ENCODE measurements at regions not wholly inside any gene's neighbourhood (a gene's known extent, or its start where the extent isn't known, plus 50 kb on each side); places are given as distances from the start of the nearest gene placed in this dataset.

- H3K36me3 Mint-ChIP-seq (ENCODE audit: low read depth) = no peaks in the 10 kb centered on the region
- TF ChIP-seq ETS1 (IDR thresholded peaks at IDR 0.05) (no peak), STAT1 (IDR thresholded peaks at IDR 0.05; ENCODE audit: unreplicated experiment) (no peak), POLR2AphosphoS5 (IDR thresholded peaks at IDR 0.05; ENCODE audit: low read depth) (no peak), ZNF114 (CRISPR knock-in tag; IDR thresholded peaks at IDR 0.05) (no peak), EZH2 (IDR thresholded peaks at IDR 0.05; ENCODE audit: low read depth, unreplicated experiment) (no peak), JUNB (IDR thresholded peaks at IDR 0.05; ENCODE audit: unreplicated experiment) (no peak), ZNF462 (CRISPR knock-in tag; IDR thresholded peaks at IDR 0.05) (no peak), EZH2phosphoT487 (IDR thresholded peaks at IDR 0.05; ENCODE audit: unreplicated experiment) (no peak), CREB1 (CRISPR knock-in tag; IDR thresholded peaks at IDR 0.05; ENCODE audit: low read depth) (no peak), CTCF (conservative IDR thresholded peaks at IDR 0.05; ENCODE audit: low read depth in 2 of 2) (no peak), NANOG (IDR thresholded peaks at IDR 0.05; ENCODE audit: borderline replicate concordance) (no peak), REST (IDR thresholded peaks at IDR 0.05; ENCODE audit: unreplicated experiment) (no peak), ZNF331 (CRISPR knock-in tag; IDR thresholded peaks at IDR 0.05; ENCODE audit: low read depth) (no peak)
- H3K4me3 Mint-ChIP-seq = no peak overlapping the region
- Histone ChIP-seq H3K4me1 (ENCODE audit: insufficient read depth) (no peaks in the 10 kb centered on the region), H3K27me3 (ENCODE audit: insufficient read depth) (no peaks in the 10 kb centered on the region), H3K9me2 (ENCODE audit: insufficient read depth) (peaks cover 24% of the 10 kb centered on the region; the same call in 1 of the 2 replicates), H3F3A (replicated peaks; ENCODE audit: low read depth) (no peaks in the 10 kb centered on the region), H3K79me2 (replicated peaks; ENCODE audit: insufficient read depth) (no peaks in the 10 kb centered on the region), H4K20me1 (replicated peaks; ENCODE audit: insufficient read depth) (no peaks in the 10 kb centered on the region), H3K4me2 (no peak overlapping the region), H3K4me3 (no peak overlapping the region), H3K27ac (ENCODE audit: low read depth) (no peak overlapping the region), H2AFZ (no peak overlapping the region), H3K36me3 (ENCODE audit: insufficient read depth) (no peaks in the 10 kb centered on the region)
- H3K27ac Mint-ChIP-seq = no peak overlapping the region
- peaks cover 2% of the 10 kb centered on the region for H3K27me3 Mint-ChIP-seq (ENCODE audit: insufficient read depth, low read depth, poor library complexity)
- no peaks in the 10 kb centered on the region for H3K9me3 Mint-ChIP-seq
- no peaks in the 10 kb centered on the region; the same call in 1 of the 3 replicates for H3K4me1 Mint-ChIP-seq
- DNase-seq (ENCODE audit: low spot score) (no peak), ATAC-seq (no peak)
These were observed 168.5 kb upstream of the LDB2 start for GRCh38 chr4:17066972-17067371.

All from GM23338 (cell line).